BJ (cell line): ENCODE measurements at regions not wholly inside any gene's neighbourhood (a gene's known extent, or its start where the extent isn't known, plus 50 kb on each side); places are given as distances from the start of the nearest gene placed in this dataset.

Experiments
- CTCF ChIA-PET: fragments of 350-600 bp; formaldehyde crosslinking; extraction: SDS; loops from one replicate; lab custom pipeline; 2021; ENCODE audit warnings: antibody characterized with exemption, inconsistent platforms; lab: Yijun Ruan, JAX
- POLR2A ChIA-PET: fragments of 300-600 bp; sonication (Branson Sonifier 250); formaldehyde crosslinking; extraction: SDS; loops from one replicate; lab custom pipeline; 2021; ENCODE audit warnings: antibody characterized with exemption; lab: Charles Lee
- DNase-seq: peaks from one replicate; pipeline ENCODE4 v3.0.0-alpha.2; 2011; ENCODE audit warnings: low read depth
- H3K27me3 ChIP-seq: 2 replicates; pipeline ENCODE4 v1.6.0; 2011; ENCODE audit warnings: low read length; ENCODE audit not compliant: control insufficient read depth, insufficient read depth
- H3K36me3 ChIP-seq: 2 replicates; pipeline ENCODE4 v1.5.1; 2011; ENCODE audit warnings: low read length; ENCODE audit not compliant: control insufficient read depth, insufficient read depth
- H3K4me3 ChIP-seq: 2 replicates; pipeline ENCODE4 v1.5.1; 2011; ENCODE audit warnings: low read depth, mild to moderate bottlenecking, control low read depth, low read length
- CTCF ChIP-seq: IDR thresholded peaks from 2 replicates; pipeline ENCODE4 v1.5.1; 2011; ENCODE audit warnings: low read depth, mild to moderate bottlenecking, control low read depth, inconsistent platforms, low read length, moderate library complexity; ENCODE audit not compliant: insufficient read depth

GRCh38 chr20:39778431-39778830 is 816.3 kb downstream of the DHX35 start:
- Histone ChIP-seq H3K27me3 (no peaks in the 10 kb centered on the region), H3K4me3 (no peak overlapping the region), H3K36me3 (no peaks in the 10 kb centered on the region)
- ChIA-PET POLR2A (no interaction called here), CTCF (interaction anchor here (1.7 to 2.1 kb wide), 2 partner anchors 13 to 95 kb away, joined by 4 to 8 read pairs; no protein-coding TSS in a partner anchor)
- no peak for TF ChIP-seq CTCF
- DNase-seq: no peak

GRCh38 chr20:39777610-39778009 is 815.5 kb downstream of the DHX35 start:
- ChIA-PET POLR2A (no interaction called here), CTCF (no interaction called here)
- no peak overlapping the region for H3K4me3 ChIP-seq
- no peaks in the 10 kb centered on the region for H3K27me3 ChIP-seq
- TF ChIP-seq CTCF: no peak
- no peak for DNase-seq
- H3K36me3 ChIP-seq: no peaks in the 10 kb centered on the region

- DNase-seq: peak; percentile 17
- TF ChIP-seq CTCF: no peak
- no peaks in the 10 kb centered on the region for H3K27me3 ChIP-seq
- no peaks in the 10 kb centered on the region for H3K36me3 ChIP-seq
- H3K4me3 ChIP-seq: no peak overlapping the region
- CTCF ChIA-PET: no interaction called here
- POLR2A ChIA-PET: no interaction called here
Observed at GRCh38 chr20:39775110-39775509, 813.0 kb downstream of the DHX35 start.

GRCh38 chr20:39773380-39774000 is 811.3 kb downstream of the DHX35 start:
- H3K36me3 ChIP-seq: no peaks in the 10 kb centered on the region
- 0 out of 2 replicates have a peak, but pooled peaks have one; percentile 9 for TF ChIP-seq CTCF
- POLR2A ChIA-PET: no interaction called here
- DNase-seq: no peak
- CTCF ChIA-PET: interaction anchor here (0.9 kb wide), 1 partner anchor 13 kb away, joined by 3 read pairs; no protein-coding TSS in a partner anchor
- H3K27me3 ChIP-seq: no peaks in the 10 kb centered on the region
- no peak overlapping the region for H3K4me3 ChIP-seq

- ChIA-PET POLR2A (no interaction called here), CTCF (no interaction called here)
- no peak for TF ChIP-seq CTCF
- DNase-seq: no peak
- Histone ChIP-seq H3K27me3 (no peaks in the 10 kb centered on the region), H3K4me3 (no peak overlapping the region), H3K36me3 (no peaks in the 10 kb centered on the region)
Observed at GRCh38 chr20:39767352-39767751, 805.2 kb downstream of the DHX35 start.
